ENCODE measurements at regions not wholly inside any gene's neighbourhood (a gene's known extent, or its start where the extent isn't known, plus 50 kb on each side); places are given as distances from the start of the nearest gene placed in this dataset.
"Not testable (repeated sequence)": the region's sequence is repeated elsewhere in the genome, so short reads cannot be mapped to it uniquely, and the experiment has no call there.

- no peak for DNase-seq
- H3K27me3 Mint-ChIP-seq (ENCODE audit: insufficient read depth) = no peaks in the 10 kb centered on the region; the same call in 1 of the 2 replicates
- H3K27ac Mint-ChIP-seq = no peak overlapping the region
- H3K4me1 Mint-ChIP-seq (ENCODE audit: low read depth) = no peaks in the 10 kb centered on the region
- H3K36me3 Mint-ChIP-seq (ENCODE audit: low read depth) = no peaks in the 10 kb centered on the region; the same call in 1 of the 2 replicates
- no peak overlapping the region for H3K4me3 Mint-ChIP-seq
- TF ChIP-seq, protein P1, sequence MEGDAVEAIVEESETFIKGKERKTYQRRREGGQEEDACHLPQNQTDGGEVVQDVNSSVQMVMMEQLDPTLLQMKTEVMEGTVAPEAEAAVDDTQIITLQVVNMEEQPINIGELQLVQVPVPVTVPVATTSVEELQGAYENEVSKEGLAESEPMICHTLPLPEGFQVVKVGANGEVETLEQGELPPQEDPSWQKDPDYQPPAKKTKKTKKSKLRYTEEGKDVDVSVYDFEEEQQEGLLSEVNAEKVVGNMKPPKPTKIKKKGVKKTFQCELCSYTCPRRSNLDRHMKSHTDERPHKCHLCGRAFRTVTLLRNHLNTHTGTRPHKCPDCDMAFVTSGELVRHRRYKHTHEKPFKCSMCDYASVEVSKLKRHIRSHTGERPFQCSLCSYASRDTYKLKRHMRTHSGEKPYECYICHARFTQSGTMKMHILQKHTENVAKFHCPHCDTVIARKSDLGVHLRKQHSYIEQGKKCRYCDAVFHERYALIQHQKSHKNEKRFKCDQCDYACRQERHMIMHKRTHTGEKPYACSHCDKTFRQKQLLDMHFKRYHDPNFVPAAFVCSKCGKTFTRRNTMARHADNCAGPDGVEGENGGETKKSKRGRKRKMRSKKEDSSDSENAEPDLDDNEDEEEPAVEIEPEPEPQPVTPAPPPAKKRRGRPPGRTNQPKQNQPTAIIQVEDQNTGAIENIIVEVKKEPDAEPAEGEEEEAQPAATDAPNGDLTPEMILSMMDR (IDR thresholded peaks at IDR 0.05) = no peak
- H3K9me3 Mint-ChIP-seq = peaks cover 38% of the 10 kb centered on the region
Measured at GRCh38 chr1:232713785-232714184, 83.9 kb upstream of the SIPA1L2 start.

GRCh38 chr1:232715154-232715553 is 85.2 kb upstream of the SIPA1L2 start:
- Mint-ChIP-seq H3K36me3 (ENCODE audit: low read depth) (no peaks in the 10 kb centered on the region; the same call in 1 of the 2 replicates), H3K27me3 (ENCODE audit: insufficient read depth) (no peaks in the 10 kb centered on the region; the same call in 1 of the 2 replicates), H3K4me1 (ENCODE audit: low read depth) (no peaks in the 10 kb centered on the region), H3K27ac (no peak overlapping the region), H3K4me3 (no peak overlapping the region), H3K9me3 (peaks cover 42% of the 10 kb centered on the region)
- no peak for DNase-seq
- TF ChIP-seq, protein P1 (IDR thresholded peaks at IDR 0.05) = no peak

DNA sequence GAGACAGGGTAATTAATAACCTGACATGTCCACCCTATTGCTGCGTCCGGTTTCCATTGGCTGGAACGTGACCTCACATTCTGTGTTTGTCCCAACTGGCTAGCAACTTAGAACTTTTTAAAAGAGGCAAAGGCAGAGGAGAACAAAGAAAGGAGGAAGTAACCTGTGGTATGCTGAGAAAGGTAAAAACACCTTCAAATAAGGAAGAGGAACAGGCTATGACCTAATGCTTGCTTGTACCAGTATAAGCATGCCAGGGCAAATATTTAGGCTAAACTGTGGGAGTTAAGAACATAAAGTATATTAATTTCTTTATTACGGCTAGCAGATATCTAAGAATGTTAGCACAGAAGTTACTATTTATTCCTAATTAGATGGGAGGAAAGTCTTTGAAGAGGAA is 87.3 kb upstream of the MAP10 start:
- H3K4me3 Mint-ChIP-seq; H3K27ac Mint-ChIP-seq; DNase-seq; H3K27me3 Mint-ChIP-seq (ENCODE audit: insufficient read depth); H3K36me3 Mint-ChIP-seq (ENCODE audit: low read depth); H3K4me1 Mint-ChIP-seq (ENCODE audit: low read depth): not testable (repeated sequence)
- H3K9me3 Mint-ChIP-seq = peaks cover 46% of the 10 kb centered on the region

DNA sequence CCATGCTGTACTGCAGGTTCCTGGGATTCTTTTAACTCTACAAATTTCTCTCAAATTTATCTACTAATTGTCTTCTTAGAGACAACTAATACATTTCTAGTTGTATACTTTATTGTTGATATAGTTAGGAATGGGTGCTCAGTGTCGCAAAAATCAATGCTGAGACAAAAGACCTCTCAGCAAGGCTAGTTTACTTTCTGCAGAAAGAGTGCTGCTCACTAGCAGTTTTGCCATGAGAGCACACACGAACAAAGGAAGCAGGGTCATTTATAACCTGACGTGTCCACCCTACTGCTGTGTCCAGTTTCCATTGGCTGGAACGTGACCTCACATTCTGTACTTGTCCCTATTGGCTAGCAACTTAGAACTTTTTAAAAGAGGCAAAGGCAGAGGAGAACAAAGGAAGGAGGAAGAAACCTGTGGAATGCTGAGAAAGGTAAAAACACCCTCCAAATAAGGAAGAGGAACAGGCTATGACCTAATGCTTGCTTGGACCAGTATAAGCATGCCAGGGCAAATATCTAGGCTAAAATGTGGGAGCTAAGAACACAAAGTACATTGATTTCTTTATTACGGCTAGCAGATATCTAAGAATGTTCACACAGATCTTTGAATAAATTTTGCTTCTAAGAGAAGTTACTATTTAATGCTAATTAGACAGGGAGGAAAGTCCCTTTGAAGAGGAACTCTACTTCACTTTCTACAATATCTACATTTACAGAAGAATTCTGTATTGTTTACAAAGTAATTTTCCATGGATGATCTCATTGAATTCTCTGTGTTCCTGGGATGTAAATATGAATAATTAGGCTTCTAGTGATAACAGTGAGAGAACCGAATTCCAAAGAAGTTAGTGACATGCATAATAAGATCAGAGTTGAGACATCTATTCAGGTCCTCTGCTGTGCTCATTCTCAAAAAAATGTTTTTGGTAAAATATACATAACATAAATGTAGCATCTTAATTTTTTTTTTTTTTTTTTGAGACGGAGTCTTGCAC is 86.0 kb upstream of the MAP10 start:
- no peak overlapping the region for H3K4me3 Mint-ChIP-seq
- no peak for DNase-seq

GRCh38 chr1:232722626-232723025 is 82.6 kb upstream of the MAP10 start:
- no peaks in the 10 kb centered on the region for H3K27me3 Mint-ChIP-seq (ENCODE audit: insufficient read depth)
- peaks cover 40% of the 10 kb centered on the region for H3K9me3 Mint-ChIP-seq
- H3K4me1 Mint-ChIP-seq (ENCODE audit: low read depth) = no peaks in the 10 kb centered on the region
- H3K4me3 Mint-ChIP-seq = no peak overlapping the region
- TF ChIP-seq, protein P1 (IDR thresholded peaks at IDR 0.05) = no peak
- H3K36me3 Mint-ChIP-seq (ENCODE audit: low read depth) = no peaks in the 10 kb centered on the region
- DNase-seq = no peak
- H3K27ac Mint-ChIP-seq = no peak overlapping the region

More for the DNA sequence above, 86.0 kb upstream of the MAP10 start:
- TF ChIP-seq, protein P1 (IDR thresholded peaks at IDR 0.05) = no peak
- Mint-ChIP-seq H3K9me3 (peaks cover 40% of the 10 kb centered on the region), H3K4me1 (ENCODE audit: low read depth) (no peaks in the 10 kb centered on the region), H3K27ac (no peak overlapping the region), H3K36me3 (ENCODE audit: low read depth) (no peaks in the 10 kb centered on the region), H3K27me3 (ENCODE audit: insufficient read depth) (no peaks in the 10 kb centered on the region; the same call in 1 of the 2 replicates)
